ENCODE measurements at regions not wholly inside any gene's neighbourhood (a gene's known extent, or its start where the extent isn't known, plus 50 kb on each side); places are given as distances from the start of the nearest gene placed in this dataset.
"Not testable (repeated sequence)": the region's sequence is repeated elsewhere in the genome, so short reads cannot be mapped to it uniquely, and the experiment has no call there.

- H3K36me3 Mint-ChIP-seq (ENCODE audit: low read depth), result no peaks in the 10 kb centered on the region
- H3K27me3 Mint-ChIP-seq, result no peaks in the 10 kb centered on the region
- H3K4me1 Mint-ChIP-seq, result no peaks in the 10 kb centered on the region
- DNase-seq (no peak), ATAC-seq (no peak)
- H3K27ac Mint-ChIP-seq, result no peak overlapping the region
- H3K9me3 ChIP-seq (ENCODE audit: control insufficient read depth, low read length, poor library complexity, severe bottlenecking), result no peaks in the 10 kb centered on the region
- no peak overlapping the region for H3K4me3 Mint-ChIP-seq
Observed at GRCh38 chr1:81187635-81188034, 613.1 kb upstream of the ADGRL2 start.

DNA sequence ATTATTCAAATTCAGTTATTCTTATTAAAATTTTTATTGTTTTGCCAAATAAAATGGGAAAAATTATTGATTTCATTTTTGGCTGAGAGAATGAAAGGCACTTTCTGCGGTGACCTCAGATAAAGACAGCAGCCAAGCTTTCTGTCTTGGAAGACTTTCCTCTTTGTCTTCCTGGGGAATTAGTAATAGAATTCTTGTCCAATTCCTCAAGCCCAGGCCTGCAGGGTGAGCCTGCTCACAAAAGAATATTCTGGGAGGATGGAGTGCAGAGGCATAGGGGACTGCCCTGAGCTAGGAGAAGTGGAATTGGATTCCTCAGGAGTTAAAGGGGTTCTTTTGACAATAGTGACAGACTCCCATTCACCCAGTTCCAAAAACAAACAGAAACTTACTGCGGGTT, 614.5 kb upstream of the ADGRL2 start:
- Mint-ChIP-seq H3K4me1 (no peaks in the 10 kb centered on the region), H3K27me3 (no peaks in the 10 kb centered on the region), H3K36me3 (ENCODE audit: low read depth) (no peaks in the 10 kb centered on the region), H3K27ac (no peak overlapping the region), H3K4me3 (no peak overlapping the region)
- DNase-seq (no peak), ATAC-seq (no peak)
- H3K9me3 ChIP-seq (ENCODE audit: control insufficient read depth, low read length, poor library complexity, severe bottlenecking), result no peaks in the 10 kb centered on the region

- no peaks in the 10 kb centered on the region for H3K9me3 ChIP-seq (ENCODE audit: control insufficient read depth, low read length, poor library complexity, severe bottlenecking)
- no peak overlapping the region for H3K4me3 Mint-ChIP-seq
- ATAC-seq, result no peak
- no peak for DNase-seq
- no peaks in the 10 kb centered on the region for H3K4me1 Mint-ChIP-seq
- H3K36me3 Mint-ChIP-seq (ENCODE audit: low read depth), result no peaks in the 10 kb centered on the region
- H3K27me3 Mint-ChIP-seq, result no peaks in the 10 kb centered on the region
- no peak overlapping the region for H3K27ac Mint-ChIP-seq
Observed at GRCh38 chr1:81183553-81183952, 617.2 kb upstream of the ADGRL2 start.

DNA sequence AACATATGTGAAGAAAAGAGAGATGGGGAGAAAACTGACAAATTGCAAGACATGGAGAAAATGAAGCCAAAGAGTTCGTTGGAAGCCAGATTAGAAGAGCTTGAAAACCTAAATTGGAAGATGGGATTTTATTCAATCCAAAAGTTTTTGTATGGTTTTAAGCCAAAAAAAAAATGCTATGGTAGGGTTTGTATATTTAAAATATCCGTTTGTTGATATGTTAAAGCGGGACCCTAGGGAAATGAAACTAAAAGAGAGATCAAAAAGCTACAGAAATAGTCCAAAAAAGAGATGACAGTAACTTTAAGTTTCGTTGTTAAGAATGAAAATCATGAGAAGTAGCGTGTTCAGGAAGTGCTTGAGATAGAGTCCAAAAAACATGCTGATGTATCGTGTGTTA, 617.7 kb upstream of the ADGRL2 start:
- Mint-ChIP-seq H3K4me3 (no peak overlapping the region), H3K27ac (no peak overlapping the region), H3K36me3 (ENCODE audit: low read depth) (no peaks in the 10 kb centered on the region), H3K4me1 (no peaks in the 10 kb centered on the region), H3K27me3 (no peaks in the 10 kb centered on the region)
- DNase-seq, result no peak
- no peaks in the 10 kb centered on the region for H3K9me3 ChIP-seq (ENCODE audit: control insufficient read depth, low read length, poor library complexity, severe bottlenecking)
- ATAC-seq, result no peak

- no peaks in the 10 kb centered on the region for H3K9me3 ChIP-seq (ENCODE audit: control insufficient read depth, low read length, poor library complexity, severe bottlenecking)
- ATAC-seq (no peak), DNase-seq (no peak)
- no peak overlapping the region for H3K4me3 Mint-ChIP-seq
- H3K27ac Mint-ChIP-seq, result no peak overlapping the region
- no peaks in the 10 kb centered on the region for H3K27me3 Mint-ChIP-seq
- H3K36me3 Mint-ChIP-seq (ENCODE audit: low read depth), result no peaks in the 10 kb centered on the region
- no peaks in the 10 kb centered on the region for H3K4me1 Mint-ChIP-seq
Observed at GRCh38 chr1:81179242-81179641, 621.5 kb upstream of the ADGRL2 start.

DNA sequence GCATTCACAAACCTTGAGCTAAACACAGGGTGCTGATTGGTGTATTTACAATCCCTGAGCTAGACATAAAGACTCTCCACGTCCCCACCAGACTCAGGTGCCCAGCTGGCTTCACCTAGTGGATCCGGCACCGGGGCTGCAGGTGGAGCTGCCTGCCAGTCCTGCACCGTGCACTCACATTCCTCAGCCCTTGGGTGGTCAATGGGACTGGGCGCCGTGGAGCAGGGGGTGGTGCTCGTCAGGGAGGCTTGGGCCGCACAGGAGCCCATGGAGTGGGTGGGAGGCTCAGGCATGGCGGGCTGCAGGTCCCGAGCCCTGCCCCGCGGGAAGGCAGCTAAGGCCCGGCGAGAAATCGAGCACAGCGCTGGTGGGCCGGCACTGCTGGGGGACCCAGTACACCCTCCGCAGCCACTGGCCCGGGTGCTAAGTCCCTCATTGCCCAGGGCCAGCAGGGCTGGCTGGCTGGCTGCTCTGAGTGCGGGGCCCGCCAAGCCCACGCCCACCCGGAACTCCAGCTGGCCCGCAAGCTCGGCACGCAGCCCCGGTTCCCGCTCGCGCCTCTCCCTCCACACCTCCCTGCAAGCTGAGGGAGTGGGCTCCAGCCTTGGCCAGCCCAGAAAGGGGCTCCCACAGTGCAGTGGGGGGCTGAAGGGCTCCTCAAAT, 622.2 kb upstream of the ADGRL2 start:
- ATAC-seq; H3K27ac Mint-ChIP-seq; H3K4me1 Mint-ChIP-seq; H3K4me3 Mint-ChIP-seq; H3K27me3 Mint-ChIP-seq; H3K9me3 ChIP-seq (ENCODE audit: control insufficient read depth, low read length, poor library complexity, severe bottlenecking); DNase-seq; H3K36me3 Mint-ChIP-seq (ENCODE audit: low read depth): not testable (repeated sequence)

- no peaks in the 10 kb centered on the region for H3K27me3 Mint-ChIP-seq
- H3K9me3 ChIP-seq (ENCODE audit: control insufficient read depth, low read length, poor library complexity, severe bottlenecking), result no peaks in the 10 kb centered on the region
- DNase-seq (no peak), ATAC-seq (no peak)
- no peaks in the 10 kb centered on the region for H3K36me3 Mint-ChIP-seq (ENCODE audit: low read depth)
- H3K4me1 Mint-ChIP-seq, result no peaks in the 10 kb centered on the region
- H3K27ac Mint-ChIP-seq, result no peak overlapping the region
- H3K4me3 Mint-ChIP-seq, result no peak overlapping the region
Observed at GRCh38 chr1:81174811-81175476, 625.8 kb upstream of the ADGRL2 start.

DNA sequence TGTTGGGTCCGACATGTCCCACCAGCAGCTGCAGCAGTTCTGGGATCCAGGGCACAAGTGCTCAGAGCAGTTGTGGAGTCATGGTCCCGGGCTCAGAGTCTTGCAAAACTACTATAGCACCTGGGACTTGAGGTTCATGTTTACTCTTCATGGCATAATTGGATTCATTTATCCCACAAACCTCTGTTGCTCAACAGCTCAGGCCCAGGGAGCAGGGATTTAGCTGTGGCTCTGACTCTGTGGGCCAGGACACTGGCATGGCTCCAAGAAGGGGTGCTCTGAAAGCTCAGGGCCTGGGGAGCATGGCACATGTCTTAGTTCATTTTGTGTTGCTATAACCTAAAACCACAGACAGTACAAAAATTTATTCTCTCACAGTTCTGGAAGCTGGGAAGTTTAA, 626.7 kb upstream of the ADGRL2 start:
- Mint-ChIP-seq H3K27ac (no peak overlapping the region), H3K36me3 (ENCODE audit: low read depth) (no peaks in the 10 kb centered on the region), H3K27me3 (no peaks in the 10 kb centered on the region), H3K4me3 (no peak overlapping the region), H3K4me1 (no peaks in the 10 kb centered on the region)
- DNase-seq (no peak), ATAC-seq (no peak)
- no peaks in the 10 kb centered on the region for H3K9me3 ChIP-seq (ENCODE audit: control insufficient read depth, low read length, poor library complexity, severe bottlenecking)

DNA sequence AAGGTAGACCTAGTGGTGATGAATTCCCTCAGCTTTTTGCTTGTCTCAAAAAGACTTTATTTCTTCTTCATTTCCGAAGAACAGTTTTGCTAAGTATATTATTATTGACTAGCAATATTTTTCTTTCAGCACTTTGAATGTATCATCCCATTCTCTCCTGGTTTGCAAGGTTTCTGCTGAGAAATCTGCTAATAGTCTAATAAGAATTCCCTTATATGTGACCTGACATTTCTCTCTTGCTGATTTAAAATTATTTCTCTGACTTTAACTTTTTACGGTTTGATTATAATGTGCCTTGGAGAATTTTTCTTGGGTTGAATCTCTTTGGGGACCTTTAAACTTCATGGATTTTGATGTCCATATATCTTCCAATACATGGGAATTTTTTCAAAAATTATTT, 628.3 kb upstream of the ADGRL2 start:
- no peaks in the 10 kb centered on the region for H3K9me3 ChIP-seq (ENCODE audit: control insufficient read depth, low read length, poor library complexity, severe bottlenecking)
- no peak overlapping the region for H3K4me3 Mint-ChIP-seq
- no peak overlapping the region for H3K27ac Mint-ChIP-seq
- DNase-seq (no peak), ATAC-seq (no peak)
- no peaks in the 10 kb centered on the region for H3K4me1 Mint-ChIP-seq
- no peaks in the 10 kb centered on the region for H3K27me3 Mint-ChIP-seq
- H3K36me3 Mint-ChIP-seq (ENCODE audit: low read depth), result no peaks in the 10 kb centered on the region

- DNase-seq (no peak), ATAC-seq (no peak)
- no peaks in the 10 kb centered on the region for H3K4me1 Mint-ChIP-seq
- no peaks in the 10 kb centered on the region for H3K27me3 Mint-ChIP-seq
- no peaks in the 10 kb centered on the region for H3K9me3 ChIP-seq (ENCODE audit: control insufficient read depth, low read length, poor library complexity, severe bottlenecking)
- no peaks in the 10 kb centered on the region for H3K36me3 Mint-ChIP-seq (ENCODE audit: low read depth)
- no peak overlapping the region for H3K27ac Mint-ChIP-seq
- no peak overlapping the region for H3K4me3 Mint-ChIP-seq
Observed at GRCh38 chr1:81170721-81171120, 630.0 kb upstream of the ADGRL2 start.

- DNase-seq, result no peak
- no peaks in the 10 kb centered on the region for H3K9me3 ChIP-seq (ENCODE audit: control insufficient read depth, low read length, poor library complexity, severe bottlenecking)
- no peak overlapping the region for H3K4me3 Mint-ChIP-seq
- H3K4me1 Mint-ChIP-seq, result no peaks in the 10 kb centered on the region
- ATAC-seq, result no peak
- no peaks in the 10 kb centered on the region for H3K27me3 Mint-ChIP-seq
- no peak overlapping the region for H3K27ac Mint-ChIP-seq
- no peaks in the 10 kb centered on the region for H3K36me3 Mint-ChIP-seq (ENCODE audit: low read depth)
Observed at GRCh38 chr1:81165963-81166362, 634.8 kb upstream of the ADGRL2 start.

GRCh38 chr1:81160696-81161095, 640.0 kb upstream of the ADGRL2 start:
- ATAC-seq, result no peak
- H3K4me3 Mint-ChIP-seq, result no peak overlapping the region
- no peaks in the 10 kb centered on the region for H3K36me3 Mint-ChIP-seq (ENCODE audit: low read depth)
- DNase-seq, result no peak
- H3K27ac Mint-ChIP-seq, result no peak overlapping the region
- H3K27me3 Mint-ChIP-seq, result no peaks in the 10 kb centered on the region
- no peaks in the 10 kb centered on the region for H3K9me3 ChIP-seq (ENCODE audit: control insufficient read depth, low read length, poor library complexity, severe bottlenecking)
- no peaks in the 10 kb centered on the region for H3K4me1 Mint-ChIP-seq

GRCh38 chr1:81158592-81158991, 642.1 kb upstream of the ADGRL2 start:
- no peaks in the 10 kb centered on the region for H3K4me1 Mint-ChIP-seq
- ATAC-seq (no peak), DNase-seq (no peak)
- no peaks in the 10 kb centered on the region for H3K36me3 Mint-ChIP-seq (ENCODE audit: low read depth)
- H3K4me3 Mint-ChIP-seq, result no peak overlapping the region
- H3K27ac Mint-ChIP-seq, result no peak overlapping the region
- H3K9me3 ChIP-seq (ENCODE audit: control insufficient read depth, low read length, poor library complexity, severe bottlenecking), result no peaks in the 10 kb centered on the region
- no peaks in the 10 kb centered on the region for H3K27me3 Mint-ChIP-seq

DNA sequence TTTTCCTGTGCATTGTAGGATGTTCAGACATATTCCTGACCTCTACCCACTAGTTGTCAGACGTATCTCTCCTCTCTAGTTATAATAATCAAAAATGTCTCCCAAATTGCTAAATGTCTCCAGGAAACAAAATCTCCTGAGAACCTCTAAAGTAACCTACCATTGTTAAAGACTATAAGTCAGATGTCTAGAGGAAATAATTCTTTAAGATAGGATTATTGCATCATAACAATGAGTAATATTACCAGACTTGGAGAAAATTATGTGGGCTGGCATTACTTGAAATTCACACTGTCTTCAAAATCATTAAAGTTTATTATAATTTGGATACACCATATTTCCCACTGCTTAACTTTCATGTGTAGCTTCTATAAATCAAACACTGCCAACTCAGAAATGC, 643.0 kb upstream of the ADGRL2 start:
- no peaks in the 10 kb centered on the region for H3K27me3 Mint-ChIP-seq
- no peak overlapping the region for H3K4me3 Mint-ChIP-seq
- no peaks in the 10 kb centered on the region for H3K9me3 ChIP-seq (ENCODE audit: control insufficient read depth, low read length, poor library complexity, severe bottlenecking)
- H3K4me1 Mint-ChIP-seq, result no peaks in the 10 kb centered on the region
- H3K36me3 Mint-ChIP-seq (ENCODE audit: low read depth), result no peaks in the 10 kb centered on the region
- no peak for ATAC-seq
- H3K27ac Mint-ChIP-seq, result no peak overlapping the region
- DNase-seq, result no peak
